Right renal pelvis (tissue), 4 donors: ENCODE measurements at regions not wholly inside any gene's neighbourhood (a gene's known extent, or its start where the extent isn't known, plus 50 kb on each side); places are given as distances from the start of the nearest gene placed in this dataset.

Experiments used
- DNase-seq, 4 donors: peaks; one replicate each; pipeline ENCODE4 v3.0.0-alpha.2; 2013; ENCODE audit warnings: low read depth in 4 of 4, low spot score in 3 of 4, missing footprints in 1 of 4

DNA sequence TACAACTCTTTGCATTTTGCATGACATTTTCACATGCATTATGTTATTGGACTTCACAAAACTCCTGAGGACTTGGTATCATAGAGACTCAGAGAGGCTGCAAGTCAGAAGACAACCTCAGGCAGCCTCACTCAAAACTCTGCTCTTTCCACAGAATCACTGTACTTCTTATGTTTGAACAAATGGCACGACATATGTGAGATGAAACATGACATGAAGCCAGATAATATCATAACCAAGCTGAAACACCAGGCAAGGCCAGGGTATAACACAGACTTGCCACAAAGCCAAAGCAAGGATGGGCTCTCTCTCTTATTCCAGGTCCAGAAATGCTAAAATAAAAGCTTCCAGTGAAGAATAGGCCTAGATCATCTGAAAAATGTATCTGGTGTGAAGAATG is 425.8 kb upstream of the CDH5 start:
- DNase-seq, result no peak

GRCh38 chr16:65938083-65938482 is 428.4 kb upstream of the CDH5 start:
- DNase-seq, result no peak

DNA sequence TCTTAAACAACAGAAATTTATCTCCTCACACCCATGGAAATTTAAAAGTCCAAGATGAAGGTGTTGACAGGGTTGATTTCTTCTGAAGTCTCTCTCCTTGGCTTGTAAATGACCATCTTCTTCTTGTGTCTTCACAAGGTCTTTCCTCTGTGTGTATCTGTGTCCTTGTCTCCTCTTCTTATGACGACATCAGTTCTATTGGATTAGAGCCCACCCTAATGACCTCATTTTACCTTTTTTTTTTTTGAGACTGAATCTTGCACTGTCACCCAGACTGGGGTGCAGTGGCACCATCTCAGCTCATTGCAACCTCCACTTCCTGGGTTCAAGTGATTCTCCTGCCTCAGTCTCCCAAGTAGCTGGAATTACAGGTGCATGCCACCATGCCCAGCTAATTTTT is 429.0 kb upstream of the CDH5 start:
- no peak for DNase-seq

- no peak for DNase-seq
Observed at GRCh38 chr16:65936096-65936495, 430.4 kb upstream of the CDH5 start.

DNA sequence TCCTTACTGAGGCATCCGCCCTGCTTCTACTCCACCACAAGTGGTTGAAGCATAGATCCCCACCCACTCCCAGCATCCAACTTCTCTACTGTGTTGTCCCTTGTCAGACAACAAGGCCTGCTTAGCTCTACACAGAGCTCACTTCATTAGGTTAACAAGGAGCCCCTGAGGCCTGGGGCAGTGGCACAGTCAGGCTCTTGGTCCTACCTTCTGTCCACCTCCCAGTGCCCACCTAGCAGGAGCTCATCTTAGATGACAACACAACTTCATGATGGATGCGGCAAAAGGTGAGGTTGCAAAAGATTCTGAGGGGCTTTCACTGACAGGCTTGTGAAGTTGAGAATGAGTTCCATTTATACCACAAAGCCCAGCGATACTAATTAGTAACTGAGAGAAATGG is 432.0 kb upstream of the CDH5 start:
- DNase-seq, result no peak

- DNase-seq, result no peak
Observed at GRCh38 chr16:65933703-65934102, 432.8 kb upstream of the CDH5 start.

GRCh38 chr16:65932350-65933072 is 434.0 kb upstream of the CDH5 start:
- no peak for DNase-seq

GRCh38 chr16:65922923-65923322 is 443.6 kb upstream of the CDH5 start:
- no peak for DNase-seq

DNA sequence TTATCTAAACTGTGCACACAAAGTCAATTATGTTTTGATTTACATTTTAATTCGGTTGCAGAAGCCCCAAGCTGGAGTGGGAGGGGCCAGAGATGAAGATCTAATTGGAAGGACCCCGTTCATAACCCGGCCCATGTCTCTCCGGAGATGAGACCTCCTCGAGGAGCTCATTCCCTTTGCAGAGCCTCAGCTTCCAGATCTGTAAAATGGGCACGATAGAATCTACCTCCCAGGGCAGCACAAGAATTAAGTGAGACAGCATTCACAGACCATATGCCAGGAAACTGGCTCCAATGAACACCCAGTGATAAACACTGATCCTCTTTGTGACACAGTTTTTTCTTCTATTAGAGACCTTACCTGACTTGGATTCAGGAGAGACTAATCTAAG is 446.5 kb upstream of the CDH5 start:
- no peak for DNase-seq

DNA sequence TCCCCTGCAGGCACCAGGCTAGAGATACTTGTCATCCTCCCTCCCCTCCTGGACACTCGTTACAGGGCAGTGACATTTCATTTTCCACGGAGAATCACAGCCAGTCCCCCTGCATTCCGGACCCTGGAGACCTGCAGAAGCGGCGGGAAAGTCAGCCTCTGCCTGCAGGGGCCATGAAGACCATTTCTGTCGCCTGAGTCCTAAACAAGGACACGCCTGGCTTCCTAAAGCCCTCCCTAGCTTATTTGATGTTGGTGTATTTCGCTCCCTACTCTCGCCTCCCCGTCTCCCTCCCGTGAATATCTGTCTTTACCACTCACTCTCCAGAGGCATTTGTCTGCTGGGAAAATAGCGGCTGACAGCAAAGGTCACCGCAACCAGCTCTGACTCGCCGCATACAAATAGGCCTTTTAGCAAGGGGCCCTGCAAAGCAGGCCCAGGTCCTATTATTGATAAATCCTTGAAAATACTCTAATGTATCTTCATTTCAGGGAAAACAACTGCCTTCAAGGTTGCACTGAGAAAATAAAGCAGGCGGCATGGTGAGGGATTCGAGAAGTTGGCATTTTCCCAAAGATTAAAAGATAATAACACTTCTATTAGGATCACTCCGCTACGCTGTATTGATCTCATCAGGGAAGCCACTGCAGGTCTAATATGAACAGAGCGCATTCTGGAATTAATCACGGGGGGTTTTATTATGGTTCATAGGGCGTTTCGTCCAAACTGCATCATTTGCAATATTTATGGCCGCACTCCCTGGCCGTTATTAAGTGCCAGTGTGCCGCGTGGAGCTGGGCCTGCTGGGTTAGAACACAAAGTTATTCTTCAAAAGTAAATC is 447.1 kb upstream of the CDH5 start:
- no peak for DNase-seq

- DNase-seq, result no peak
Observed at GRCh38 chr16:65917466-65917865, 449.0 kb upstream of the CDH5 start.

GRCh38 chr16:65916995-65917394 is 449.5 kb upstream of the CDH5 start:
- no peak for DNase-seq

DNA sequence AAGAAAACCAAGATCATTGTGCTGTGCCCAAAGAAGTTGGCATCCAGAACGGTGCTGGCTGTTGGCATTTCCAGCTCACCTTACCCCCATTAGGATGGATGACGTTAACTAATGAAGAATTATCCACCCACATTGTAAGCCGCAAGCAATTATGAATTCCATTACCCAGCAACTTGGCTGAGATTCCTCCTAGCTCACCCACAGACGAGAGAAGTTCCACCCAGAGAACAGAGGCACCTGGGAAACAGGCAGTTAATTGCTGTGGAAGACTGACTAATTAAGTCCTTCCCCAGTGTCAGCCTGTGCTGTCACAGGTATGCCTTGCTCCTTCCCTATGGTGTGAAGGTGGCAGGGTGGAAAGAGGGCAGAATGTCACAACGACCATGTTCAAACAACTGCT is 456.2 kb upstream of the CDH5 start:
- DNase-seq, result no peak

DNA sequence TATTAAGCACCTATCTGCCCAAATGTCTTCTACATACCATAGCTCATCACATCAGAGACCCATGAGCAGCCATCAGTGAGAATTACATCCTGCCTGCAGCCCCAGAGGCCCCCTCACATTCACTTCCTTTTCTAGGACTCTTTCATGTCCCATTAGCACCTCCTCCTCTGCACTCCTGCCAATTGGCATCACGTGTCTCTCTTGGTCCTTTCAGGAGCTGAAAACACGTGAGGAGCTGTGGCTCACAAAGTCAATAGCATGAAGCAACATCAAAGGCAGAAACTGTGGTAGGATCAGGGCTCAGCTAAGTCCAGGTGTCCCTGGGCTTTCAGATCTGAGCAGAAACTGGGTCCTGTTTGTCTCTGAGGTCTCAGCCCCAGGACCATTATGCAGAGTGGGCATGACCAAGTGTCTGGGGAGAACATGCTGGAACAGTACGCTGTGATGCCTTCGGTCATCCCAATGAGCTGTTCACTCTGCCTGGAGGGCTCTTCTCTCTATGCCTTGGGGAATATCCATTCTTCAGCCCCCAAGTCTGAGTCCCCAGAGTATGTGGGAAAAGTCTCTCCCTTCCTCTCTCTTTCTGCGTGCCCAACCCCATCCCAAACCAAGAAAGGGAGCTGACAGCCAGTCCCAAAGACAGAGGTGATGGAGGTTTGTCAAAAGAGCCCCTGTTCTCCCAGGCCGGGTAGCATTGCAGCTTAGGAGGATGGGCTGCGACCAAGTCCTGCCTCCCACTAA is 457.0 kb upstream of the CDH5 start:
- no peak for DNase-seq

DNA sequence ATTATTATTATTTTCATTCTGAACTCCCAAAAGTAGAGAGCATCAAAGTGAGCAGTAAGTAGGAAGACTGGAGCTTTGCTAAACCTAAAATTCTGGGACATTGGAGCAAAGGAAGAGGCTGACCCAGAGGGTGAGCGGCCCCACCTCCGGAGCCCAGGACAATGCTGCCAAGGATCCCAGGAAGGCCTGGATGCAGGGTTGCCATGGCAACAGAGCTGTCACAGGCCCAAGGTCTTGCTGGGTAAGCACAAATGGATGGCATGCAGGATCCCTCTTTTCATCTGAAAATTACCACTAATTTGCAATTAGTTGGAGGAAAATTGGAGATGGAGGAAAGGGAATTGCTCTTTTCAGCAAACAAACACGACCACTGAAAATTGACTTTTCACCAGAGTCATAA is 457.9 kb upstream of the CDH5 start:
- DNase-seq, result no peak

DNA sequence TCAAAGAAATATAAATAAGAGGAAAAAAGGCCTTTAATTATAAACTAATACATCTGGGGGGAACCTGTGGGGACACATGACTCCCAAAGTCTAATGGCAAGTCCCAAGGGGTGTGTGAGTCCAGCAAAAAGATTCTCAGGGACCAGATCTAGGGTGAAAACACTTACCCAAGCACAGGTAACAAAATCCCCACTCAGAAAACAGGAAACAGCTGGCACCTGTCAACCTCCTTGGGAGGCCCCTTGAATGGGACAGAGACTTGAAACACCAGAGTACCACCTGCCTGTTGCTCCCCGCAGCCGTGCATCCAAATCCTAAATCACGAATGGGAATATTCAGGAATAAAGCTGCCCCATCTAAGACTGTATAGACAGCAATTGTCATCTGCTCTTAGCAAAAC is 461.2 kb upstream of the CDH5 start:
- DNase-seq, result no peak

DNA sequence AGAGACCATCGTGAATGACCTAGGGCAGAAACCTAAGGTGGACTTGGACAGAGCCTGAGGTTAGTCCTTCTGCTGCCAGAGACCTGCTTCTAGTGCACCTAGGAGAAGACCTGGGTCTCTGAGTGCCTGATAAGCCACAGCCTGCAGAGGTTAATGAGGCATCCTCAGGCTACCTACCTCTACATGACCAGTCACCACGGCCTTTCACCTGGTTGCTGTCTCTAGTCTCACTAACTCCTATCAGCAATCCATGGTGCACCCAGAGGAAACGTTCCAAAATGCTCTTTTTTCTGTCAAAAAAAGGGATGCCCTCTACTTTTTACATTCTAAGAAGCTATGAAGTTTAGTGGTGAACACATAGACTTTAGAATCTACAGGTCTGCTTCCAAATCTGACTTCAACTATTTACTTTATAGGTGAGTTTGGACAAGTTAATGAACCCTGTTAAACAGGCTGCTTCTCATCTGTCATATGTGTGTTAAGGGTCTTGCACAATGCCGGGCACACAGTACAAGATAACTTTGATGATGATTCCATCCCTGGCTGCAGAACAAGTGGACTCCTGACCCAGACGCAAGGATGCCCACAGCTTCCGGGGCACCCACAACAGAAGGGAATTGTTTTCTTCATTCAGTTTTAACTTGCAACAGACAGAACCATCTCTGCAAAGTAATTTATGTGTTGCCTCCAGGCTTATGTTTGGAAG is 469.9 kb upstream of the CDH5 start:
- DNase-seq, result no peak

DNA sequence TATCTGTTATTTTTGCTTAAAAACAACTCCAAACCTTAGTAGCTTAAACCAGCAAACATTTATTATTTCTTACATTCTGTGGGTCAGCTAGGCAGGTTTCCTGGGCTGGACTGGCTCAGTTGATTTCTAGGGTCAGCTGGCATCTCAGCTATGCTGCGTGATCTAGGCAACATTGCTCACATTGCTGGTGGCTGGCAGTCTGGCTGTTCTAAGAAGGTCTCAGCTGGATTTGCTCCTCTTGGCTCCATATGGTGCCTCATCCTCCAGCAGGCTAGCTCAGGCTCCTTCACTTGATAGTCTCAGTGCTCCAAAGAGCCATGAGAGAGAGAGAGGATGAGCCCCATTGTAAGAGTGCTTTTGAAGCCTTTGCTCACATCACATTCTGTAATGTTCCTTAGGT is 470.6 kb upstream of the CDH5 start:
- no peak for DNase-seq

DNA sequence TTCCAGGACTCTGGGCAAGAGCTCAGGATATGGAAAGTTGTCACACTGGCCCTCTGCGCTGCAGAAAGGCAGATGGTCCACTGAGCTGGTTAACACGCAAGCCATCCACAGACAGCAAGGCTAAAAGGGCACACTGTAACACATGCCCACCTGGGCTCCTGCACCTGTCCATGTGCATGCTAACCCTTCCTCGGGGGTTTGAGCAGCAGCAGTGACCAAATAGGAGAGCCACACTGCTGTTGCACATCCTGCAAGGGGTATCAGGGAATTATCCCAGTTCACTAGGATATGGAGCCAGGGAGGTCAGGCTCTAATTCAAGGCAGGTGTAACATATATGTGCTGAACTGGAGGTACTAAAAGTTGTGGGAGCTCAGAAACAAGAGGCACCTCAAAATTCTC is 471.0 kb upstream of the CDH5 start:
- no peak for DNase-seq

GRCh38 chr16:65890203-65890602 is 476.3 kb upstream of the CDH5 start:
- DNase-seq, result no peak

DNA sequence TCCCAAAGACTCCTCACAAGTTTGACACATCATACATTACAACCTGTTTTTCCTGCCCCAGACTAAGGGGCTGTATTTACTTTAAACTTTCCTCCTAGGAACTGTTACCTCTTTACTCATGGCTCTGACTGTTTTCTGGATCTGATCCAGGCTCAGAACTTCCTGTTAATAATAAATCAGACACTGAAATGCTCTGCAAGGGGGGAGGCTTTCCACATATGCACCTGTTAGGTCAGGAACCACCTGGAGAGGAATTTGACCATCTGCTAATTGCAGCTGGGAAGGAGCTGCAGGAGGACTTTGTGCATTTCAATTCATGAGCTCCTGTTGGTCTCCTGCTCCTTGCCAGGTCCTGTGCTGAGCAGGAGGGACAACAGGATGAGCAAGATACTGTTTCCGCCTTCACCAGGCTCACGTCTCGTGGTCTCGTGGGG is 476.9 kb upstream of the CDH5 start:
- peak; percentile 21 to 50 (median 32) for DNase-seq
